ENCODE measurements at regions not wholly inside any gene's neighbourhood (a gene's known extent, or its start where the extent isn't known, plus 50 kb on each side); places are given as distances from the start of the nearest gene placed in this dataset.
"Not testable (repeated sequence)": the region's sequence is repeated elsewhere in the genome, so short reads cannot be mapped to it uniquely, and the experiment has no call there.

DNA sequence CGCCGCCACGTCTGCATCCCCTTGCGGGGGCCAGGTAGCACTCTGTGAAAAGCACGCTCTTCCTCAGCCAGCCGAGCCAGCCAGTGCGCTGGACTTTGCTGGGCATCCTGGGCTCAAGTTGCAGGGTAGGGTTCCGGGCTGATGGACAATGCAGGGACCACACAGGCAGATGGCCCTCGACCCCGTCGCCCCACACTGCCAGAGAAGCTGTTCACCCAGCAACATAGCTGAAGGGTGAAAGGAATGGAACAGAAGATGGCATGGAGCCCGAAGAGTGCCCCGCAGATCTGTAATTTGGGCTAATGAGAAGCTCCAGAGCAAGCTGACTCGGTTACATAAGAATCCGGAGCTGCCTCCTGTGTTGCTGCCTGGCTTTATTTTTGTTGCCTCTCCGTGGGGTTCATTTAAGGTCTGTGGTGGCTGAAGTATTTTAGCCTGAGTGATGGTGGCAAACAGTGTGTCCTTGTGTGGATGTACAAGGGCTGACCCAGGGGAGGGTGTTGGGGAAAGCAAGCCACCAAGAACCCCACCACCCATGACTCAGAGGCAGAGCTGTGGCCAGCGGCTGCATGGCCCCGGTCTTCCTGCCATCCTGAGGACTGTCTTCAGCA lies 105.8 kb downstream of the SOX1 start:
- peak in 47 of 58 donors; percentile 11 to 90 (median 53) for DNase-seq

DNA sequence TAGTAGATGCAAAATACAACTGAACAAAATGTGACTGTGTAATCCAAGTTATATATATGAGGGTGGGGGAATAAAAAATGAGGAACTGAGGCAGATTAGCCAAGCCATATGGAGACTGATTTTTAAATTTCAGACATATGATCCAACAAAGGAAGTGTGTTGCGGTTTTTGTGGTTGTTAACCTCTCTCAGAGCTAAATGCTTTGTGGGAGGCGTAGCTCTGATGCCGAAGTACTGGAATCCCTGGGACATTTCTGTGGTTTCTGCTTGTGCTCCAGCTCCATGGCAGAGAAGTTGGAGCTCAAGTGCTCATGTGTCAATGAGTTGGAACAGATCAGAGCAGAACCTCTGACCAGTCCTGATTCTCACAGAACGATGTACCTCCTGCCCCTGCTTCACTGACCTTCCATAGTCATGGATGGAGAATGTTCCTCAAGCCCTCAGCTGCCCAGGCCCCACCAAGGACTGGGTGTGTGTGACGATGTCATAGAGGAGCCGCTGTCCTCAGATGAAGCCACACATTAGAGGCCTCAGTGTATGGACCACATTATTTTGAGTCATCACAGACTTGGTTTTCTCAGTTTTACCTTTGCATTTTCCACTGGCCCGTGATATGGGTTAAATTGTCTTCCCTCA lies 107.6 kb downstream of the SOX1 start:
- no peak for DNase-seq

DNA sequence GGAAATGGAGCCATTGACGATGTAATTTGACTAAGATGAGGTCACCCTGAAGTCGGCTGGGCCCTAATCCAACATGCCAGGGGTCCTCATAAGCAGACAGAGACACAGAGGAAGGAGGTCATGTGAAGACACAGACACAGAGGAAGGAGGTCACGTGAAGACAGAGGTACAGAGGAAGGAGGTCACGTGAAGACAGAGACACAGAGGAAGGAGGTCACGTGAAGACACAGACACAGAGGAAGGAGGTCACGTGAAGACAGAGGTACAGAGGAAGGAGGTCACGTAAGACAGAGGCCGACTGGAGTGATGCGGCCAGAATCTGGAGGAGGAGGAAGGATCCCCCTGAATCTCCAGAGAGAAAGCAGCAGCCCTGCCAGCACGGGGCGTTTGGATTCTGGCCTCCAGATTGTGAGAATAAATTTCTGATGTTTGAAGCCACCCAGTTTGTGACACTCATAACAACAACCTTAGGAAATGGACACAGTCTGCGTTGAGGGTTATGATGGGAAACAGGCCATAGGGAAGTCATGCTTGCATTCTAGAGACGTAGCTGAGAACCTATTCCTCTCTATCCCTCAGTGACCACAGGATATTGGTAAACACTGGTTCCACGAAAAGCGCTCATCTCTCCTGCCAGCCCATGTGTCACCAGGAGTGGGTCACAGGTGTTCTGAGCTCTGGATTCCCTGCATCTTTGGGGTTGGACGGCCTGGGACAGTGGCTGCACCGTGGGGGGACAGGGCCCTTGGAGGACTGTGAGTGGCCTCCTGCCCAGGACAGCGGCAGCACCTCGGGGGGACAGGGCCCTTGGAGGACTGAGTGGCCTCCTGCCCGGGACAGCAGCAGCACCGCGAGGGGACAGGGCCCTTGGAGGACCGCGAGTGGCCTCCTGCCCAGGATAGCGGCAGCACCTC lies 108.5 kb downstream of the SOX1 start:
- no peak for DNase-seq

GRCh38 chr13:112176141-112177119 lies 109.5 kb downstream of the SOX1 start:
- not testable (repeated sequence) for DNase-seq

- DNase-seq = no peak
Measured at GRCh38 chr13:112177450-112178288, 110.7 kb downstream of the SOX1 start.

DNA sequence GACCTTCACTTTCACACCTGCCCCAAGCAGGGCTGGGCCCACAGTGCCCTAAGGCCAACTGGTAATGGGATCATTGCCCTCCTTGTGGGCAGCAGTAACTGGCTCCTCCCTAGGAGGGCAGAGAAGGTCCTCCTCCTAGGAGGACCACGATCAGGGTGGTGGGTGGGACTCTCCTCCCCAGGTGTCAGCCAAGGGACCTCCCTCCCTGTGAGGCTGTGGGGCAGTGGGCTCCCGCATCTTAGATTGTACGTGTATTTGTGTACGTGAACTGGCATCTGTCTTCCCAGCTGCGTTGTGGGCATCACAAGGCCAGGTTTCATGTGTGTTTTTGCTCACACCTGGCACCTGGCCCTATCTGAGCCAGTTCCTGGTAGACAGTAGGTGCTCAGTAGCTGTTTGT lies 111.8 kb downstream of the SOX1 start:
- DNase-seq = no peak

DNA sequence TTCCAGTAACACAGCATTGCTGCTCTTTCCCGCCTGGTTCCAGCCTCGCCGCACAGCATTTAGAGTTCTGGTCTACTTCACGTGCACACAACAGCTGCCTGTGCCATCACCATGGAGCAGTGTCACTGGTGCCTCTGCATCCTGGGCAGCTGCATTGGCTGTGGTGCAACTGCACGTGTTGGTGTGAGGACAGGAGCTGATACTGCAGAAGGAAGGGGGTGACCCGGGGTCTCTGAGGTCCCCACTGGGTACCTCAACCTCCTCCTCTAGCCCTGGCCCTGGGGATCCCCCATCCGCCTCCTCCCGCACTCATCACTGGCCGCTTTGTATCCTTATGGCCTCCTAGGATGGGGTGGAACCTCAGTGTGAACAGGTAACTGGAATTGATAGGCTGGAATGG lies 112.5 kb downstream of the SOX1 start:
- DNase-seq = no peak

GRCh38 chr13:112179995-112180394 lies 113.0 kb downstream of the SOX1 start:
- DNase-seq = no peak

- no peak for DNase-seq
Measured at GRCh38 chr13:112181336-112182067, 114.6 kb downstream of the SOX1 start.

- no peak for DNase-seq
Measured at GRCh38 chr13:112182251-112182650, 115.3 kb downstream of the SOX1 start.

- DNase-seq = no peak
Measured at GRCh38 chr13:112182846-112183531, 116.0 kb downstream of the SOX1 start.

- no peak for DNase-seq
Measured at GRCh38 chr13:112183532-112184090, 116.7 kb downstream of the SOX1 start.

DNA sequence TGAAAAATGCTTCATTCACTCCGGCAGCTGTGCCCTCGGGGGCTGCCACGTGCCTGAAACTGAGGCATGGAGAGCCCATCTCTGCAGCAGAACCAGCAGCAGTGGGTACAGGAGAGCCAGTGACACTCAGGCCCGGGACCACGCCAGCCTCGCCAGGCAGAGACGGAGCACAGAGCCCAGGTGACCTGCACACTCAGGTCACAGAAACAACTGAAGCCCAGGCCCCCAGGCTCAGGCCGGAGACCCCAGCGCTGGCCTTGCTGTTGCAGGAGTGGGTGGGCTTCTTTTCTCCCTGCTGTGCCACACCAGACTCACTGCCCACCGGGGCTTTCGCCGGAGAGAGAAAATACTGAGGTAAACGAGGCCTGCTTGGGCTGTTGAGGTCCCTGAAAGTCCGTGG lies 117.3 kb downstream of the SOX1 start:
- DNase-seq = no peak

GRCh38 chr13:112184851-112185371 lies 118.0 kb downstream of the SOX1 start:
- no peak for DNase-seq

GRCh38 chr13:112185466-112185865 lies 118.5 kb downstream of the SOX1 start:
- no peak for DNase-seq

- DNase-seq = no peak
Measured at GRCh38 chr13:112186091-112186490, 119.1 kb downstream of the SOX1 start.

DNA sequence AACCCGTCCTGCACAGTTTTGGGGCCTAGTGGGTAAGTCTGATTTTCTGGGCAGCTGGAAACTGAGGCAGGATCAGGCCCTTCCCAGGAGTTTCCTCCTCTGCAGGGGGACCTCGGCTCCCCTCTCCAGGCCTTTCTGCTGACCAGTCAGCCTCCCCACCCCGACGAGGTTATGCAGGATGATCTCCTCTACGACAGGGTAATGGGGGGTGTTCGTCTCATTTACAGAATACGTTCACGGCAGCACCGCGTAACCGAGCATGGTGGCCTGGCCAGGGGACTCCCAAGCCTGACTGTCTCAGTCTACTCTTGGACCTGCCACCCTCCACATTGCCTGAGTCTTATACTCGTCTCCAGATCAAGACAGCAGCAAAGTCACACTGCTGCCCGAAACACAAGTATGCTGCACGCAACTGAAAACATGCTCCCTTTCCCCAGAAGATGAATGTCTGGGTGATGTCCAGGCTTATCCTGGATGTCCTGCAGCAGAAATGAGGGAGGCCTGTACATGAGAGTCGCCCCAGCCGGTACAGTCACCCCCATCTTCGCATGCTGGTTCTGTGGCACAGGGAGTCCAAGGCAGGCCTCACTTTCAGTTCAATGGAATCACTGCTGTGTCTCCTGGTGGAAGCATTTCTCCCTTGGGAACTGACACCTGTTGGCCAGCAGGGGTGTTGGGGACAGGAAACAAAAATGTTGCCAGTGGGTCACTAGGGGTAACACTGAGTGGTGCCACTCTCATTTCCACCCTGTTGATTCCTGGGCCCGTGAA lies 120.8 kb downstream of the SOX1 start:
- no peak for DNase-seq

- no peak for DNase-seq
Measured at GRCh38 chr13:112188298-112188610, 121.3 kb downstream of the SOX1 start.
